Skeletal muscle tissue (tissue), 3 donors: ENCODE measurements at regions not wholly inside any gene's neighbourhood (a gene's known extent, or its start where the extent isn't known, plus 50 kb on each side); places are given as distances from the start of the nearest gene placed in this dataset.

Experiments used
- H3K27ac ChIP-seq: one replicate; pipeline ENCODE4 v1.7.0; 2013; ENCODE audit warnings: mild to moderate bottlenecking, low read depth, low read length, inconsistent platforms
- H3K27me3 ChIP-seq, 3 donors: one replicate each; pipeline ENCODE4 v1.7.0; 2013; ENCODE audit warnings: low read length in 3 of 3; ENCODE audit not compliant: control insufficient read depth in 3 of 3, insufficient read depth in 3 of 3
- H3K36me3 ChIP-seq, 3 donors: one replicate each; pipeline ENCODE4 v1.7.0; 2013; ENCODE audit warnings: low read length in 3 of 3; ENCODE audit not compliant: control insufficient read depth in 3 of 3, insufficient read depth in 3 of 3
- H3K4me1 ChIP-seq, 3 donors: one replicate each; pipeline ENCODE4 v1.7.0; 2013; ENCODE audit warnings: low read length in 3 of 3, mild to moderate bottlenecking in 3 of 3; ENCODE audit not compliant: control insufficient read depth in 3 of 3, insufficient read depth in 3 of 3
- H3K4me3 ChIP-seq, 3 donors: one replicate each; pipeline ENCODE4 v1.7.0; 2013; ENCODE audit warnings: low read length in 3 of 3
- H3K9ac ChIP-seq, 3 donors: one replicate each; pipeline ENCODE4 v1.7.0; 2013; ENCODE audit warnings: low read length in 3 of 3, mild to moderate bottlenecking in 3 of 3, moderate library complexity in 2 of 3, low read depth in 1 of 3
- H3K9me3 ChIP-seq, 3 donors: one replicate each; pipeline ENCODE4 v1.7.0; 2013; ENCODE audit warnings: low read length in 3 of 3; ENCODE audit not compliant: control insufficient read depth in 3 of 3
- donor health status: Osteomylitis.

DNA sequence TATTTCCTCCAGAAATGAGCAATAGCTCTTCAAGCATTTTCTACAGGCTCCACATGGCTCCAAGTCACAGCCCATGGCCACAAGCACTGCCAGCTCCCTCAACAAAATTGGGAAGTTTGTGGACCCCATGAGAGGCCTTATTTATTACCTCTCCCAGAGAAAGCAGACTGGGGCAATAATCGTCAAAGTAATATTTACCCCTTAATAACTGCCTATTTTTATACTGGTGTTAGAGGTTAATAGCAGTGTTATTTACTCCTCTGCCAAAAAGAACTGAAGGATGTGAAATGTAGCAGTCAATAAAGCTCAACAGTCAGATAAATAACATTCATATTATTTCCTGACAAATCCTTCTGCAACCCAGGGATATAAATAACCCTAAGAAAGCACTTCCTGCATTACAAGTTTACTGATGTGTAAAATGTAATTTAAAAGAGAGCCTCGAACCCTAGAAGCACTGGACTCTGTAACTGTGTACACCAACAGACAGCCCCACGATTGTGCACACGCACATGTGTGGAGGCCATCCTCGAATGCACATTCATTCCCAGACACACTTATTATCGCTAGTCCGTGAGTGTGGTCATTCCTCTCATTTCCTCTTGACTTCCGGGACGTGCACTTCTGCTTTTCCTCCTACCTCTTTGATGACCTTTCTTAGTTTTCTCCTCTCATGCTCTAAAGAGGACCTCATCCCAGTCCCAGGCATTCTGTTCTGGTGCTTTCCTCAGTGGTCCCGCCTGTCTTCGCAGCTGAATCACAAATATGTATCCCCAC lies 157.4 kb downstream of the EVX1 start:
- Histone ChIP-seq H3K4me1 (no peaks in the 10 kb centered on the region), H3K4me3 (no peak overlapping the region), H3K27ac (no peak overlapping the region), H3K9me3 (no peaks in the 10 kb centered on the region), H3K9ac (no peak overlapping the region), H3K36me3 (no peaks in the 10 kb centered on the region), H3K27me3 (no peaks in the 10 kb centered on the region)

DNA sequence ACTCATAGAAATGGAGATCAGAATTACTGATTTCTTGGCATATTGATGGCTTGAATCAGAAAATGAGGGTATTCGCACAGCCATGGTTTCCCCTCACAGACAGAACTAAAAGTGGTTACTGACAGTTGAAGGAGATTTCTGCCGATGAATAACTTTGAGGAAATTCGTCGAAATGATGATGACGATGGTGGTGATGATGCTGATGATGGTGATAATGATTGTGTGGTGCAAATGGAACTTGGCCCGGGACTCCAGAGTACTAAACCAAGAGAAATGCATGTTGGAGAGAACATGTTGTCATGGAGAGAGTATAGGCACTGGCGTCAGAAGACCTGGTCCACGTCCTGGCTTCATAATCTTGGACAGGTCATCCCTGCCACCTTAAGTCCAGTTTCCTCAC lies 163.2 kb downstream of the EVX1 start:
- no peaks in the 10 kb centered on the region for H3K4me1 ChIP-seq
- peaks cover 0 to 5% (median 0%) of the 10 kb centered on the region in 3 donors for H3K27me3 ChIP-seq
- H3K9ac ChIP-seq: no peak overlapping the region
- H3K27ac ChIP-seq: no peak overlapping the region
- no peaks in the 10 kb centered on the region for H3K36me3 ChIP-seq
- H3K4me3 ChIP-seq: no peak overlapping the region
- H3K9me3 ChIP-seq: no peaks in the 10 kb centered on the region

DNA sequence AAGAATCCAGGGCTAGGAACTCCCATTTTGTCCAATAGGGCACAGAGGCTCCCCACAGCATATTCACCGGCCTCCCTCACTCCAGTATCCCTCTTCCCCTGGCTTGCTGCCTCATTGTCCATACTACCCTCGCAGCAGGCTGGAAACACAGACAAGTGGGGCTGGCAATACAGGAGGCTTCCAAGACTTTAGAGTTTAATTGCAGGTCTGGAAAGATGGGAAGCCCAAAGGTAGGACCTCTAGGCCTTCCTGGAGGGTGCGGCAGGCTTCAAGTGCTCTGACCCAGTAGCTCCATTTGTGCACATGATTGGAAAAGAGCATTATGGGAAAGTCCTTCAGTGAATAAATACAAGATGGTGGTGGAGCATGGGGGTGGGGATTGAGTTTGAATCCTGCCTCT lies 166.7 kb downstream of the EVX1 start:
- Histone ChIP-seq H3K36me3 (no peaks in the 10 kb centered on the region), H3K4me3 (no peak overlapping the region), H3K4me1 (no peaks in the 10 kb centered on the region), H3K9me3 (no peaks in the 10 kb centered on the region), H3K27ac (no peak overlapping the region), H3K27me3 (peaks cover 0 to 5% (median 0%) of the 10 kb centered on the region in 3 donors), H3K9ac (no peak overlapping the region)

DNA sequence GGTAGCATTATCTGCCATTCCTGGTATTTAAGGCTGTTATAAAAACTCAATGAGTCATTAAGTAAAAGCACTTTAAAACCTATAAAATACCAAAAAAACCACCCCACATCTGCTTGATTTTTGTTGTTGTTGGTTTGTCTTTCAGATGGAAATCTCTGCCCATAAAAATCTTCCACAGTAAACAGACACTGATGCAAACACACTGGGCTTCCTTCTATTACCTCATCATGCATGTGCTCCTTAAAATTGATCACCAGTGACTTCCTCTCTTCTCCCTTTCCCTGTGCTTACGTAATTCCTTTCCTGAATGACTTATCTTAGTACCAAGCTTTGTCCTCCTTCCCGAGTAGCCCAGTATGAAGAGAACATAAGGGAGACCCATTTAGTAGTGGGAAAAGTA lies 167.2 kb downstream of the EVX1 start:
- Histone ChIP-seq H3K36me3 (no peaks in the 10 kb centered on the region), H3K27me3 (peaks cover 0 to 5% (median 0%) of the 10 kb centered on the region in 3 donors), H3K4me3 (no peak overlapping the region), H3K27ac (no peak overlapping the region), H3K4me1 (no peaks in the 10 kb centered on the region), H3K9me3 (no peaks in the 10 kb centered on the region), H3K9ac (no peak overlapping the region)

DNA sequence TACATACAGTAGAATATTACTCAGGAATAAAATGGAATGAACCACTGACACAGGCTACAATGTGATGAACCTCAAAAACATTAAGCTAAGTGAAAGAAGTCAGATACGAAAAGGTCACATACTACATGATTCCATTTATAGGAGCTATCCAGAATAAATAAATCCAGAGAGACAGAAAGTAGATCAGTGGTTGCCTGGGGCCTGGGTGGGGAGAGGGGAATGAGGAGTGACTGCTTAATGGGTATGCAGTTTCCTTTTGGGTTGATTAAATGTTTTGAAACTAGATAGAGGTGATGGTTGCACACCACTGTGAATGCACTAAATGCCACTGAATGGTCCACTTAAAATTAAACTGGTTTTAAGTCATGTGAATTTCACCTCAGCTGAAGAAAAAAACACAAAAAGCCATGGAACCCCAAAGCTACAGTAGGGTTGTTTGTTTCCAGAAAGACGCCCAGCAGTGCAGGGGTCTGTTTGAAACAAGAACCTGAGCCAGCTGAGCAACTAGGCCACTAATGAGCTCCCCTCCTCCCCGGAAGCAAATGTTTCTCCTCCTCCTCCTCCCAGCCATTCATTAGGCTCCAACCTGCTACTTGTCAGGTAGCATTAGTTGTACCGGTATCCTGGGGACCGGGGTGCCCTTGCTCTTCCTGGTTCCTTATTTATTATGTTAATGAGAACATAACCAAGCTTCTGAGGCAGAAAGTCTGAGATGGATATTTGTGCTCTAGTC lies 168.4 kb downstream of the EVX1 start:
- H3K9me3 ChIP-seq: no peaks in the 10 kb centered on the region
- H3K27me3 ChIP-seq: peaks cover 0 to 5% (median 0%) of the 10 kb centered on the region in 3 donors
- H3K36me3 ChIP-seq: no peaks in the 10 kb centered on the region
- no peak overlapping the region for H3K4me3 ChIP-seq
- H3K27ac ChIP-seq: no peak overlapping the region
- H3K4me1 ChIP-seq: no peaks in the 10 kb centered on the region
- H3K9ac ChIP-seq: no peak overlapping the region

DNA sequence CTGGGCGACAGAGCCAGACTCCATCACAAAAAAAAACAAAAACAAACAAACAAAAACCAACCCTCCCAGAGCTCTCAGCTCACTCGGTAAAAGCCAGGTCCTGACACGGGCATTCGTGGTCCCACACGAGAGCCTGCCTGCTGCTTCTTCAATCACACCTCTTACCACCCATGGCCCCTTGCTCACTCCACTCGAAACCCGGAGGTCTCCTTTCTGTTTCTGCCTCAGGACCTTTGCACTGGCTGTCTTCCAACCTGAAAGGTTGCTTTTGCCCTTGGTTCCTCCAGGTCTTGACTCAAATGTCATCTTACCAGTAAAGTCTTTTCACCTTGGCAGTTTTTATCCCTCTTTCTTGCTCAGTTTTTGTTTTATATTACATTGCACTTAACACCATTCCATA lies 169.6 kb downstream of the EVX1 start:
- H3K36me3 ChIP-seq: no peaks in the 10 kb centered on the region
- H3K4me3 ChIP-seq: no peak overlapping the region
- H3K9me3 ChIP-seq: no peaks in the 10 kb centered on the region
- H3K27me3 ChIP-seq: peaks cover 0 to 5% (median 0%) of the 10 kb centered on the region in 3 donors
- no peak overlapping the region for H3K9ac ChIP-seq
- H3K27ac ChIP-seq: no peak overlapping the region
- H3K4me1 ChIP-seq: no peaks in the 10 kb centered on the region

DNA sequence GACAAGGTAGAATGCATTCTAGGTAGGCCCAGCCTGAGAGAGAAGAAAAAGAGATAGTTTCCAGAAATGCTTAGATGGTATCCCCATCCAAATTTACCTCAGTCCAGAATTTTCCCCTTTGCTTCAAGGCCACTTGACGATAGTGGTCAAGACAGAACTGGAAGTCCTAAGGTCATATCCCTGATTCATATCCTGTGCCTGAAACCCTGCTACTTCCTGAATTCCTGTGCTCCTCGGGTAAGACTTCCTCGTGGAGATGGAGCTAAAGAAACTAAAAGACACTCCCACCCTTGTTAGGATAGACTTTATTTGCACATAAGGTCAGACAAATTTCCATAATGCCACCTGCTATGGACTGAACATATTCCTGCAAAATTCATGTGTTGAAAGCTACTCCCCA lies 175.9 kb downstream of the EVX1 start:
- no peaks in the 10 kb centered on the region for H3K27me3 ChIP-seq
- no peaks in the 10 kb centered on the region for H3K36me3 ChIP-seq
- no peaks in the 10 kb centered on the region for H3K4me1 ChIP-seq
- H3K27ac ChIP-seq: no peak overlapping the region
- no peak overlapping the region for H3K9ac ChIP-seq
- no peaks in the 10 kb centered on the region for H3K9me3 ChIP-seq
- no peak overlapping the region for H3K4me3 ChIP-seq

DNA sequence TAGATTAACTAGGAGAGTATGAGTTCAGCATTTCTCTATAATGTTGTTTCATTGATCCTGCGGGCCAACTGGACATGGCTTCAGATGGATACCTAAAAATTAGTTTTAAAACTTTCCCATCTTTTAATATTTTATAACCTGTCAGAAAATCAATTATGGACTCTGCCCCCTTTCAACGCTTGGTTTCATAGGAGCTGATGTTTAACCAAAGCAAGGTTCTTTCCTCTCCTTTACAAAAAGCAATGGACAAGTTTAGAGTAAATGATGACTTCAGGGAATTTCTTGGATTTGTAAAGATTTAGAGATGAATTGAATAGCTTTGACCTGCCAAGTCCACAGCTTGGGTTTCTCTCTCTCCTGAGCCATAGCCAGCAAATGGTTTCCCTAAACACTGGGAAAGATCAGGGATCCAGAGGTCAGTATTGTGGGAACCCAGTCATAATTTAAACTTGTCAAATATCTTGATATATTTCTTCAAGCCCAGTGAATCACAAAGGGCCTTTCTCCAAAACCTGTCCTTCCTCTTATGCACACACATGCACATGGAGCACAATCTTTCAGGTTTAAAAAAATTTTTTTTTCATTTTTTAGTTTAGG lies 177.1 kb downstream of the EVX1 start:
- H3K4me1 ChIP-seq: no peaks in the 10 kb centered on the region
- no peak overlapping the region for H3K4me3 ChIP-seq
- no peaks in the 10 kb centered on the region for H3K9me3 ChIP-seq
- no peak overlapping the region for H3K9ac ChIP-seq
- H3K36me3 ChIP-seq: no peaks in the 10 kb centered on the region
- H3K27ac ChIP-seq: no peak overlapping the region
- peaks cover 0 to 1% (median 0%) of the 10 kb centered on the region in 3 donors for H3K27me3 ChIP-seq

DNA sequence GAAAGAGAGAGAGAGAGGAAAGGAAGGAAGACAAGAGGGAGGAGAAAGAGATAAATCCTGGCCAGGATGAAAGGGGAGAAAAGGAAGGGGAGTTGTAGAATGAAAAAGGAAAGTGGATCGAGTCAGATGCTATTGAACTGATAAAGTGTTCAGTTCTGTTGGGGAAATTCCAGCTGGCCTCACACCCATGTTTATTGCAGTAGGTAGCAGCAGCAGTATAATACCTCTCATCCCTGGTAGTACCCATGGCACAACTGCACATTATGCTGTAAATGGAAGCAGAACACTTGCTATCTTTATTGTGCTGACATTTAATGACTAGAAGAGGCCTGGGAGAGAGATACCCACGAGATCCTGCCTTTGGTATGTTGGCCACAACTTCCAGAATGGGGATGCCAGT lies 178.1 kb downstream of the EVX1 start:
- H3K27me3 ChIP-seq: peaks cover 0 to 4% (median 0%) of the 10 kb centered on the region in 3 donors
- no peak overlapping the region for H3K4me3 ChIP-seq
- no peak overlapping the region for H3K9ac ChIP-seq
- no peaks in the 10 kb centered on the region for H3K9me3 ChIP-seq
- H3K4me1 ChIP-seq: no peaks in the 10 kb centered on the region
- H3K36me3 ChIP-seq: no peaks in the 10 kb centered on the region
- no peak overlapping the region for H3K27ac ChIP-seq

DNA sequence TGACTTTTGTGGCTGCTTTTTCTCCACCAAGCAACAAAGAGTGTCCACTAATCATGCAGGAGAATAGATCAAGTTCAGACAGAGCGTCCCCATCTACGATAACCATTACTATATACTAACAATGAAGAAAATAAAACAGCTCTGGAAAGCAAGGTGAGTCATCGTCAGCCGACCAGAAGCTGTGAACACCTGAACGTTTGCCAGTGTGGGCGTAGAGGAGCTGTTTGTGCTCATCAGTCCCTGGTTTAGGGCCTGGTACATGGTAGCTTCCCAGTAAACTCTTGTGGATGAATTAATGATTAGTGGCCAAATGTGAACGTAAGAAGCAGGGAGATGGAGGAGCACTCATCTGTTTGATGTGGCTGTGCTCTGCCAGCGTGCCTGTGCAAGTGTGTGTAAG lies 180.7 kb downstream of the EVX1 start:
- H3K27ac ChIP-seq: no peak overlapping the region
- no peaks in the 10 kb centered on the region for H3K4me1 ChIP-seq
- no peaks in the 10 kb centered on the region for H3K36me3 ChIP-seq
- H3K4me3 ChIP-seq: no peak overlapping the region
- peaks cover 0 to 7% (median 0%) of the 10 kb centered on the region in 3 donors for H3K27me3 ChIP-seq
- H3K9me3 ChIP-seq: no peaks in the 10 kb centered on the region
- no peak overlapping the region for H3K9ac ChIP-seq
